ENCODE measurements at regions not wholly inside any gene's neighbourhood (a gene's known extent, or its start where the extent isn't known, plus 50 kb on each side); places are given as distances from the start of the nearest gene placed in this dataset.

GRCh38 chr10:10359263-10359662 is 658.4 kb upstream of the CELF2 start:
- TF ChIP-seq CTCF (optimal IDR thresholded peaks at IDR 0.05 in 1 of 3, IDR thresholded peaks at IDR 0.05 in 1 of 3, conservative IDR thresholded peaks at IDR 0.05 in 1 of 3; ENCODE audit: extremely low read depth in 1 of 3, insufficient read depth in 2 of 3, low read length in 3 of 3) (no peak), EZH2 (IDR thresholded peaks at IDR 0.05; ENCODE audit: low read length) (no peak)
